ENCODE measurements at regions not wholly inside any gene's neighbourhood (a gene's known extent, or its start where the extent isn't known, plus 50 kb on each side); places are given as distances from the start of the nearest gene placed in this dataset.

DNA sequence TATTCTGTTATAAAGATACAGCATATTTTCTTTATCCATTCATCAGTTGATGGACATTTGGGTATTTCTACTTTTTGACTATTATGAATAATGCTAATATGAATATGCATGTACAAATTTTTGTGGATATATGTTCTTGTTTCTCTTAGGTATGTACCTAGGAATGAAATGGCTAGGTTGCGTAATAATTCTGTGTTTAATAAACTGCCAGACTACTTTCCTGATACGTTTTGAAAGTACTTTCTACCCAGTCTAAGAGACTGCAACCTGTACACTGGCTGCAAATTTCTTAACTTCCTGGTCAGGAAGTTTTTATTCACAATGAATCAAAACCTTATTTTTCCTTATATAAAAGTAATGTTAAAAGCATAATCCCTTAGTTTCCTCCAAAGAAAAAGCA is 93.9 kb upstream of the STARD4 start:
- DNase-seq (ENCODE audit: extremely low spot score): no peak
- Histone ChIP-seq H3K9me3 (no peaks in the 10 kb centered on the region), H3K4me3 (no peak overlapping the region), H3K27me3 (no peaks in the 10 kb centered on the region), H3K4me1 (no peaks in the 10 kb centered on the region), H3K27ac (replicated peaks in 1 of 4) (no peak overlapping the region), H3K36me3 (no peaks in the 10 kb centered on the region)
- TF ChIP-seq, protein P1, sequence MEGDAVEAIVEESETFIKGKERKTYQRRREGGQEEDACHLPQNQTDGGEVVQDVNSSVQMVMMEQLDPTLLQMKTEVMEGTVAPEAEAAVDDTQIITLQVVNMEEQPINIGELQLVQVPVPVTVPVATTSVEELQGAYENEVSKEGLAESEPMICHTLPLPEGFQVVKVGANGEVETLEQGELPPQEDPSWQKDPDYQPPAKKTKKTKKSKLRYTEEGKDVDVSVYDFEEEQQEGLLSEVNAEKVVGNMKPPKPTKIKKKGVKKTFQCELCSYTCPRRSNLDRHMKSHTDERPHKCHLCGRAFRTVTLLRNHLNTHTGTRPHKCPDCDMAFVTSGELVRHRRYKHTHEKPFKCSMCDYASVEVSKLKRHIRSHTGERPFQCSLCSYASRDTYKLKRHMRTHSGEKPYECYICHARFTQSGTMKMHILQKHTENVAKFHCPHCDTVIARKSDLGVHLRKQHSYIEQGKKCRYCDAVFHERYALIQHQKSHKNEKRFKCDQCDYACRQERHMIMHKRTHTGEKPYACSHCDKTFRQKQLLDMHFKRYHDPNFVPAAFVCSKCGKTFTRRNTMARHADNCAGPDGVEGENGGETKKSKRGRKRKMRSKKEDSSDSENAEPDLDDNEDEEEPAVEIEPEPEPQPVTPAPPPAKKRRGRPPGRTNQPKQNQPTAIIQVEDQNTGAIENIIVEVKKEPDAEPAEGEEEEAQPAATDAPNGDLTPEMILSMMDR (IDR thresholded peaks at IDR 0.05): no peak
- TF ChIP-seq POLR2A (IDR thresholded peaks at IDR 0.05; ENCODE audit: low read depth): no peak
- TF ChIP-seq POLR2AphosphoS5 (IDR thresholded peaks at IDR 0.05): no peak
- TF ChIP-seq EP300 (IDR thresholded peaks at IDR 0.05): no peak
- WGBS: 73% methylated on average over 2 of the region's 2 CpGs
- intact Hi-C loops (cut with DNase I): no loop called here

DNA sequence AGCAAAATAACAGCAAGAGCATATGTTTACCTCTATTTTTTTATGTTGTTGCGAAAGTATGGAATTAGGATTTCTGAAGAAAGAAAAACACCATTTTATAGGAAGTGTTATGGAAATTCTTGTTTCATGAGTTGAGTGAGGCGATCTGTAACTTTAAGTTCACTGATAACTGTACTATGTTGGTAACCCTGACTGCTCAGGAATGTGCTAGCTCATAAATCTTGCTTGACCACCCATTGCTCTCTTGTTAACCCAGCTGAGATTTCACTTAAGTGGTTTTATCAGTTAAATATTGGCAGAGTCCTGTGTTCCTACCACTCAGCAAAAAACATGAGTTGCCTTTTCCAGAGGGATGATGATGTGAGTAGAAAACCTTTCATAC is 91.1 kb upstream of the STARD4 start:
- TF ChIP-seq POLR2A (IDR thresholded peaks at IDR 0.05; ENCODE audit: low read depth) (no peak), POLR2AphosphoS5 (IDR thresholded peaks at IDR 0.05) (no peak), EP300 (IDR thresholded peaks at IDR 0.05) (no peak)
- TF ChIP-seq, protein P1 (IDR thresholded peaks at IDR 0.05): no peak
- H3K4me3 ChIP-seq: no peak overlapping the region
- 96% methylated on average over 2 of the region's 2 CpGs for WGBS
- H3K9me3 ChIP-seq: no peaks in the 10 kb centered on the region
- no peaks in the 10 kb centered on the region for H3K27me3 ChIP-seq
- H3K27ac ChIP-seq (replicated peaks in 1 of 4): no peak overlapping the region
- no peaks in the 10 kb centered on the region for H3K4me1 ChIP-seq
- intact Hi-C loops (cut with DNase I): no loop called here
- DNase-seq (ENCODE audit: extremely low spot score): no peak
- H3K36me3 ChIP-seq: no peaks in the 10 kb centered on the region

DNA sequence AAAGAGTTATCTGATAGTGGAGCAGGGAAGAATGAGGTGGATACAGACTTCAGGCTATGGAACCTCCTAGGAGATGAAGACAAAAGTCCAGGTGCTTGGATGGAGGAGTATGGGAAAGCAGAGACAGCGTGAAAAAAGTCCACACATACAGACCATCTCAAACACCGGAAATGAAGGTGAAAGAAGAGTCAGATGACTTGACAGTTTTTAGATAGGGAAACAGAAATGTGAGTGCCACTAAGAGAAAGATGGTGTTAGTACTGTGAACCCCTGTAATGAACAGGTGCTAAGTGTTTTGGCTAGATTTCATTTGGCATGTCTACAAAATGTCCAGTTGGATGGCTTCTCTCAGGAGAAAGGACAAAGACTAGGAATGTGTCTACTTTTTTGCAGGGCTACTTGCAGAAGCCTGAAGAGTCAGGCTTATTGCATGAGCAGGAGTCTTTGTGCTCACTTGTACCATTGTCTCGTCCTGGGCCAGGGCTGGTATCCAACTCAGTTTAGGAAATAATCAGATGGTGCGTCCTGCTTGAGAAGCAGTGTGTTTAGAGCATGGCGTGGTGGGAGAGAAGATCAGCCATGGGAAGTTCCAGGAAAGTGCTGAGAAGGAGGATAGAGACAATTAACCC is 90.6 kb upstream of the STARD4 start:
- no peaks in the 10 kb centered on the region for H3K4me1 ChIP-seq
- TF ChIP-seq EP300 (IDR thresholded peaks at IDR 0.05) (no peak), POLR2A (IDR thresholded peaks at IDR 0.05; ENCODE audit: low read depth) (no peak), POLR2AphosphoS5 (IDR thresholded peaks at IDR 0.05) (no peak)
- TF ChIP-seq, protein P1 (IDR thresholded peaks at IDR 0.05): no peak
- 94% methylated on average over 5 of the region's 5 CpGs for WGBS
- no peaks in the 10 kb centered on the region for H3K27me3 ChIP-seq
- no peak for DNase-seq (ENCODE audit: extremely low spot score)
- no peaks in the 10 kb centered on the region for H3K36me3 ChIP-seq
- no peaks in the 10 kb centered on the region for H3K9me3 ChIP-seq
- H3K4me3 ChIP-seq: no peak overlapping the region
- intact Hi-C loops (cut with DNase I): no loop called here
- no peak overlapping the region for H3K27ac ChIP-seq (replicated peaks in 1 of 4)

DNA sequence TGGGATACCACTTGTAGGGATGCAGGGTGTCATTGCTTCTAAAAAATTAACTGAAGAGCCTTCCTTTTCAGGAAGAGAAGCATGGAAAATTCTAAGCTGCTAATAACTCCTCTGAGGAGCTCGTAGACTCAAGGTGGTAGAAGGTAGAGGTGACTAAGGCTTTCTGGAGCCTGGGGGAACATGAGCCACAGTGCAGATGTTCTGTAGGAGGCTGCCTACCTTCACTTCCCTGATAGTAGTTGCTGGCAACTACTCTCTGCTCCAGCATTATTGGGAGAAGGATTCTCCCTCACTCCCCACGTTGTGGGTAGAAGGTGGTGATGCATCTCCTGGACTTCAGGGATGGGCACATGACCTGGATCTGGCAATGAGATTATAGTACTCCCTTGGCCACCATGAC is 86.7 kb upstream of the STARD4 start:
- no peaks in the 10 kb centered on the region for H3K27me3 ChIP-seq
- TF ChIP-seq POLR2A (IDR thresholded peaks at IDR 0.05; ENCODE audit: low read depth): no peak
- TF ChIP-seq, protein P1 (IDR thresholded peaks at IDR 0.05): no peak
- TF ChIP-seq POLR2AphosphoS5 (IDR thresholded peaks at IDR 0.05): no peak
- TF ChIP-seq EP300 (IDR thresholded peaks at IDR 0.05): no peak

DNA sequence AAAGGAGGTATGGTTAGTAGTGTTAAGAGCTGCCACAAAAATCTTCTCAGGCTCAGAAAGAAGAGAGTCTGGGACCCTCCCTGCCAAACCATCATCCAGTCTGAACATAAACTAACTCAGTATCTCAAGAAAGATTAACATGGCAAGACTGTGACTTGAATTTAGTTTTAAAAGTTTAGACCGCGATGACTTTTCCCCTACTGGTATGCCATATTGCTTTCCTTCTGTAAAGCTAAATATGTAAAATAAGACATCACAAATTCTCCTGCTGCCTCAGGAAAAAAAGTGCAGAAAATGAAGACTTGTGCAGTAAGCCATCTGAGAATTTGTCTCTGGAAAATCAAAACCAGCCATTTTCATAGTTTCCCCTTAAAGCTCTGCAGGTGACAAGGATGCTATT is 85.2 kb upstream of the STARD4 start:
- intact Hi-C loops (cut with DNase I): no loop called here
- Histone ChIP-seq H3K9me3 (no peaks in the 10 kb centered on the region), H3K27me3 (no peaks in the 10 kb centered on the region), H3K36me3 (no peaks in the 10 kb centered on the region), H3K27ac (replicated peaks in 1 of 4) (no peak overlapping the region), H3K4me1 (no peaks in the 10 kb centered on the region), H3K4me3 (no peak overlapping the region)
- no peak for DNase-seq (ENCODE audit: extremely low spot score)
- no peak for TF ChIP-seq POLR2AphosphoS5 (IDR thresholded peaks at IDR 0.05)
- TF ChIP-seq, protein P1 (IDR thresholded peaks at IDR 0.05): no peak
- no peak for TF ChIP-seq POLR2A (IDR thresholded peaks at IDR 0.05; ENCODE audit: low read depth)
- TF ChIP-seq EP300 (IDR thresholded peaks at IDR 0.05): no peak
- 98% methylated on average over 2 of the region's 2 CpGs for WGBS

More for the DNA sequence above, 86.7 kb upstream of the STARD4 start:
- Histone ChIP-seq H3K4me3 (no peak overlapping the region), H3K9me3 (no peaks in the 10 kb centered on the region), H3K36me3 (no peaks in the 10 kb centered on the region), H3K4me1 (no peaks in the 10 kb centered on the region), H3K27ac (replicated peaks in 1 of 4) (no peak overlapping the region)
- 76% methylated on average over 2 of the region's 2 CpGs for WGBS
- DNase-seq (ENCODE audit: extremely low spot score): no peak
- intact Hi-C loops (cut with DNase I): no loop called here

Measured in esophagus muscularis mucosa (tissue), 4 donors.